GM21619 (cell line): ENCODE measurements at regions not wholly inside any gene's neighbourhood (a gene's known extent, or its start where the extent isn't known, plus 50 kb on each side); places are given as distances from the start of the nearest gene placed in this dataset.

Source experiments
- ATAC-seq: cut with Tn5 transposase; IDR thresholded peaks from one replicate; pipeline ENCODE4 v1.9.1; 2021; ENCODE audit not compliant: unreplicated experiment

DNA sequence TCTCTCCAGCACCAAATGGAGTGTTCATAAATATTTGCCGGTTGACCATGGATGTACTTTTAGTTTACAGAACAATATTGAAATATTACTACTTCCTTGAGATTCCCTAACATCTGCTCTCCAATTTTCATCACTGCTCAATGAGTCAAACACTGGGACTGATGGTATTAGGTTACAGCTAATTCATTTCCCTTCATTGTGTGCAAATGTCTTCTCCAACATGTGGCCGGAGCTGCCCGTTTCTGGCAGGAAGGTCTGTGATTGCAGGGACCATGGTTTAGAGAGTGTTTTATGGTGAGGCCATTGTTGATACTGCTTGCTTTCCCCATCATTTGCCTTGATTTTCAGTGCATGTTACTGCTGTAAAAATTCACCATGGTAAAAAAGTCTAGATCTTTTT, 209.3 kb downstream of the HS3ST3B1 start:
- ATAC-seq: no peak

DNA sequence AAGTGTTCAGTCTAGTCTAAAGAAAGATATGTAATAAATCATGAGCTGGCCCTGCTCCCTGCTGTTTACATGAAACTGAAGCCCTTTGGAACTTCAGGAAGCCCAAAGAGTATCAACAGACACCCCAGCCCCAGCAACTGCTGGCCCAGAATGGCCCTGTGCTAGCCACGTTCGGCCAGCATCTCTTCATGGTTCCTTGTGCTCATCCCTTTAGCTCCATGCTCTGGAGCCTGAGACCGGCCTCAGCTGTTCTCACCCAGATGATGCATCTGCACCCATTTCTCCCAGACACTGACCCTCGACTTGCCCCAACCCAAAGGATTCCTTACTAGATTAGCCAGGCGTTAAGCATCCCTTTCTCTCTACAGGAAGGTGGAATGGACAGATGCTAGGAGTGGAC, 207.3 kb downstream of the HS3ST3B1 start:
- no peak for ATAC-seq

DNA sequence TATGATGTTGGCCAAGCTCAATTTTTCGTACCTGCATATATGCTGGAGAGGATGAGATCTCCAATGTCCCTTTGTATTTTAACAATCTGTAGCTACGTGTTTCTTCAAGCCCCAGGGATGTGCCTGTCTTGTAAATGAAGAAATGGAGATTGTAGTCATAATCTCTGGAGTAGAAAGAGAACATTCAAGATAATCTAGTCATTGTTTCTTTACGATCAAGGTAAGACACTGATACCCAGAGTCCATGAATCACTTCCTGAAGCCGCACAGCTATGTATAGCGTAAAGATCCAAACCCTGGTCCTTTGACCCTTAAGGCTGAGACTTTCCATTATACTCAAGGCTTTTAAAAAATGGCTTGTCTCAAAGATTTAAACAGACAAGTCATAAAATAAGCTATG, 205.5 kb downstream of the HS3ST3B1 start:
- no peak for ATAC-seq

DNA sequence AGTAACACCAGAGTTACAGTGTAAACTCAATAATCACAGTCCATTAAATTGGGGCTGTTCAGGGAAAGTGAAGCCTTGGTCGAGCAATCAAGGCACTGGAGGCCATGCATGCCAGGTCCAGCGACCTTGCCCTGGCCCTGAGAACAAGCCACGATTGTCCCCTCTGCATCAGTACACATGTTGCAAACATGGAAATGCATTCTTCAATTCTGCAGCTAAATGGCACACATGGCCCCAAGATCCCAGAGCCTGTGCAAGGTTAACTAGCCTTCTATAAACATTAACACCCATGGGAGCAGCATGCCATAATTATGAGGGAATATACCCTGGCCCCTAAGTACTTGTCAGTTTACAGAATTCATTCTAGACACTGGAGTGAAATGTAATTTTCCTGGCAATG, 204.7 kb downstream of the HS3ST3B1 start:
- no peak for ATAC-seq

DNA sequence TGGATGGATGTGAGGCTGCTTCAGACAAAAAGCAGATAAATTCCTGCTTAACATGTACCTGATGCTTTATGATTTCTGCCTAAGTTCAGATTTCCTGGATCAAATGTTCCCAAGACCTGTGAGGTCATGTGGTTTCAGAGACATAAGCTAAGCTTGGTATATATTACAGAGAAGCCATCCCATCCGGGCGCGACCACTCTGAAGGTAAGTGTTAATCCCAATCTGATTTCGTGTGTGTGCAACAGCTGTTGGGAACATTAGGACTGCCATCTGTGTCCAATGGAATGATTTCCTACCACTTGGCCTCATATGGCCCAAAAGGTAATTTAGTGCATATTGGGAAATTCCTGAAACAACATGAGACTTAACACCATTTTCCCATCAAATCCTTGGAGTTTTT, 199.1 kb downstream of the HS3ST3B1 start:
- no peak for ATAC-seq

DNA sequence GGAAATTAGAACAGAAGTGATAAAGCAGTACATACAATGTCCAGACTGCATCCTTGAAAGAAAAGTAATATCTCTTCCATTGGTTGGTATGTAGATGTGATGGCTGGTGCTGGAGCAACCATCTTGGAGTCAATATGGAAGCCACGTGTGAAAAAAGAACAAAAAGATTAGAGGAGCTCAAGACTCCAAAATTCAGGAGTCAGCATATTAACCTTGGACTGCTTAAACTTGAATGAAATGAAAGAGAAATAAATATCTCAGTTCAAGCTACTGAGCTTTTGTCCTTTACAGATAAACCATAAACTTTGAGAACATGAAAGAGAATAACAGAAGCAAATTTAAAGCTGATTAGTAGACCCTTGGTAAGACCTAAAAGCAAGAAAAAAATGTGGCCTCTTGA, 197.9 kb downstream of the HS3ST3B1 start:
- ATAC-seq: no peak

DNA sequence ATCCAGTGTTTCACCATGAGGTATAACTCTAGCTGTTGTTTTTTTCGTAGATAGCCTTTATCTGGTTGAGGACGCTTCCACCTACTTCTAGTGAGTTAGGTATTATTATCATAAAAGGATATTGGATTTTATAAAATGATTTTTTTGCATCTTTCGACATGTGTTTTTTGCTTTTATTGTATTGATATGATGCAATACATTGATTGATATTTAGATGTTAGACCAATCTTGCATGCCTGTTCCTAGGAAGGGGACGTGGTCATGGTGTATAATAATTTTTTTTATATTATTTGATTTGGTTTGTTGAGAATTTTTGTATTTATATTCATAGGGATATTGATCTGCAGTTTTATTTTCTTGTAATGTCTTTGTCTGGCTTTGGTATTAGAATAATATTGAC, 193.3 kb downstream of the HS3ST3B1 start:
- ATAC-seq: no peak

DNA sequence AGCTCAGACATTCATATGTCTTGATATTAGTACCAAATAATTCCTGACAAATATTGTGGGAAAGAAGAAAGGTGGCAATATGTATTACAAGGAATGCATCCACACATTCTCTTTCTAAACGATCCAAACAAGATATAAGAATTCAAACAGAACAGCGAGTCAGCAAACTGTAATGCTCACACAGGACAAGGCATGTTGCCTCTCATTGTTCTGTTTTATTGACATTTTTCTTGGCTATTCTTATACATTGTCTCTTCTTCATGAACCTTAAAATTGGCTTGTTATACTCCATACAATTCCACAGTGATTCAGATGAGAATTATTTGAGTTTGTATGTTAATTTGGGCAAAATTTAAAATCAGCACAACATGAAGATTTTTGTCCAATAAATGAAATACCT, 189.1 kb downstream of the HS3ST3B1 start:
- ATAC-seq: no peak

DNA sequence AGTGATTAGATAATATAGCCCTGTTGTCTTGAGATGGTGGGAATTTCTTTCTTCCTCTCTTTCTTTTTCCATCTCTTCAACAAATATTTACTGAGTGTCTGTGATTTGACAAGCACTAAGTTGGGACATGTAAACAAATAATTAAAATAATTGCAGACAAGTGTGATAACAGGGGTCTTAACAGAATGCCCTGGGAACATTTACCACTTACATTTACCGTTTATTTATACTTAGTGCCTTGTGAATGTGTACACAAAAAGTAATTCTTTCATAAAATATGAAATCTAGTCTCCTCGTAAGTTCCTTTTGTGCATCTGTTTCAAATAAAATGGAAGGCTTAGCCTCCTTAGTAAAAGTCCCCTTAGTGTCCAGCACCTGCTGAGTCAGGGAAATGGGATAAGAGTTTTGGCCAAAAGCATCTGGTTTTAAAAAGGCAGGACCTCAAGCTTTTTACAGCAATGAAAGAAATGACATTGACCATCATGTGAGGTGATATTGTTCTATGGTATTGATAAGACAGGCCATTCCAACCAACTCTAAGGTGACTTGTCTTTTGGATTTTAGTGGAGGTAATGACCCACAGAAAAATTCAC, 188.2 kb downstream of the HS3ST3B1 start:
- ATAC-seq: no peak

DNA sequence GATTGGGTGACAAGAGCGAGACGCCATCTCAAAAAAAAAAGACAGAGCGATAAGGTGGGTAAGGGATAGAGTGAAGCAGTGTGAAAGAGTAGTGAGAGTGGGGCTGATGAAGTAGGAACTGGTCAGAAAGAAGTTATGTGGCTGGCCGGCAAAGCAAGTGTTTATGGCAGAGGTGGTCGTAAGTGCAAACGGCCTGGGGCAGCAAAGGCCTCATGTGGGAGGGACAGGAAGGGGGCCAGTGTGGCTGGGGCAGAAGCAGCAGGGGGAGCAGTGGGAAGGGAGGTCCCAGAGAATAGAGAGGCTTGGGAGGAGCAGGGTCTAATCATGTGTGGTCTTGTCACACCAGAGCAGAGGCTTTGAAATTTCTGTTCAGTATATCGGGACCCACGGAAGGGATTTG, 186.2 kb downstream of the HS3ST3B1 start:
- ATAC-seq: no peak

DNA sequence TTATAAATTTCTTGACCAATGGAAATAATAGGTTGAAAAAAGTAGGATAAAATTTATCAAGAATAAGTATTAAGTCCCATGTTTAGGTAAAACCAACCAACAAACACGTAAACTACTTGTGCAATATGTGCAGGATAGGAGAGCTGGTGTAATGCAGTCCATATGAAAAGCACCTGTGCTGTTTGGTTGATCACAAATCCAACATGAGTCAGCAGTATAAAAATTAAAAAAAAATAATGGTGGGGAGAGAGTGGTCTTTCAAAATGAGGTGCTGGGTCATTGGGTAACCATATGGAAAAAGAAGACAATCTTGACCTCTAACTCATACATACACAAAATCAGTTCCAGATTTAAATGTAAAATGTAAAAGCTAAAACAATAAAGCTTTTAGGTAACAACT, 181.8 kb downstream of the HS3ST3B1 start:
- ATAC-seq: no peak

DNA sequence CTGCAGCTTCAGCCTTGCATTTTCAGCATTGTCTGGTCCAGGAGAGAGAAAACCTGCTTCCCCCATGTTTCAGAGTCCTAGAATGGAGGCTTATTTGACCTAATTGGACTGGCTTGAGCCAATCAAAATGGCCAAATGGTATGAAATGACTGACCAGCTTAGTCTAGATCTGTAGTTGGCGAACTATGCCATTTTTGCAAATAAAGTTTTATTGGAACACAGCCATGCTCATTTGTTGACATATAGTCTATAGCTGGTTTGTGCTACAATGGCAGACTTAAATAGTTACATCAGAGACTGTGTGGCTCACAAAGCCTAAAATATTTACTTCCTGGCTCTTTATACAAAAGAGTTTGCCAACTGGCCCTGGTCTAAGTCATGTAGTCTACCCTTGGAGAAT, 180.8 kb downstream of the HS3ST3B1 start:
- no peak for ATAC-seq

DNA sequence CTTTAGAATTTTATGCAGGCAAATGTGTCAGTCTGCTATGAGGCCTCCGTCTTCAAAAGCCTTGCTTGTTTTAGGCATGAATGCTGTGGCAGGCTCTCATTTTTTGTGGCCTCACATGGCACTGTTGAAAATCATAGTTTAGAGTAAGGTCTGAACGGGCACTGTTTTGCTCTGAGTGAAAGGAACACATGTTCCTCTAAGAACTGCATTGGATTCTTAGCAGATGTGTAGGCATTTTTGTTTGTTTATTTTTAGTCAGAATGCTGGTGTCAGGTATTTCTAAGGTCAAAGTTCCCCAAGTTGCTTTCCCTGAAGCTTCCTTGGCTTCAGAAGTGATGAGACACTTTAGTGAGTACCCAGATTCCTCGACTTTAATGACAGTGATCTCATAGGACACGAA, 173.7 kb downstream of the HS3ST3B1 start:
- no peak for ATAC-seq

DNA sequence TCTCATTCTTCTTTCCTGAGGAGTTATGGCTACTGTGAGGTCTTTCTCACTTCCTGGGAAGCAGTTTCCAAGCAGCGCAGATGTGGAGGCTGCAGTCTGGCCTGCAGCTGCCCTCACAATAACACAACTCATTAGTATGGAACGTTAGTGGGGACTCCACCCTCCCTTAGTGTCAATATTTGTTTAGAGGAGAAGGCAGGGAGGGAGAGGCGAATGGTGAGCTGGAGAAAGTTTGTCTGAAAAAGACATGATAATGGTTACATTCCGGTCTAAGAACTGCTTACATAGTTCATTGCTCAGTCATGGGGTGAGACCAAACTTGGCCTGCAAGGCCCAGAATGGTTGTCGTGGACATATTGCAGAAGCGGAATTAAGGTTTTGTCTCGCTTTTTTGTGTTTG, 170.2 kb downstream of the HS3ST3B1 start:
- no peak for ATAC-seq

DNA sequence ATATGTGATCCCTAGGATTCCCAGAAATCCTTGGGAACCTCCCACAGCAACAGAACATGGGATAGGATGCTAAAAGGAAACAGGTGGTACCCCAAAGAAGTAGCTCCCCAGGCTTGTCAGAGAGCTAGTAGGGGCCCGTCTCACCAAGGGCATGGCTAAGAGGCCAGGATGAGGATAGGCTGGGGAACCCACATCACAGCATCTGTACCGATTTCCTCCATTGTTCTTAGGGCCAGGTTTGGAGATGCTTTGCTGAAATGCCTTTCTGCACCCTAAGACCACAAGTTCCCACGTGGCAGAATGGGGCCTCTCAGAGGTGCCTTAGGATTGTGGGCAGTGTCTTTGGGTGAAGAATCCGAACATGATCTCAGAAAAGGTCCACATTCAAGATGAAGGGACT, 169.5 kb downstream of the HS3ST3B1 start:
- no peak for ATAC-seq

DNA sequence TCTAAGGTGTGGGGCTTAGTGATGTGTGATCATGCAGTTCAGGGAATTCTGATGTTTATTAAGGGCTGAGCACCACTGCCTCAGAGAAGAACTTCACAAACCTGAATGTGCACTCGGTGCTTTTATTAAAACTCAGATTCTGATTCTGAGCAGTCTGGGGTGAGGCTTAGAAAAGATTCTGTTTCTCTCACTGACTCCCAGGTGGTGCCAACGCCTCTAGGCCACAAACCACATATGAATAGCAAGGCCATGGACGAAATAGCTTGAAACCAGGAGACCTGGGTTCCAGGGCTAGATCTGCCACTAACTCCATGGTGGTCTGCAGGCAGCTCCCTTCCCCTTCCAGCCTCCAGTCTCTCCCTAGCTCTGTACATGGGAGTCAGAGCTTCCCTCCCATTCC, 169.1 kb downstream of the HS3ST3B1 start:
- no peak for ATAC-seq

DNA sequence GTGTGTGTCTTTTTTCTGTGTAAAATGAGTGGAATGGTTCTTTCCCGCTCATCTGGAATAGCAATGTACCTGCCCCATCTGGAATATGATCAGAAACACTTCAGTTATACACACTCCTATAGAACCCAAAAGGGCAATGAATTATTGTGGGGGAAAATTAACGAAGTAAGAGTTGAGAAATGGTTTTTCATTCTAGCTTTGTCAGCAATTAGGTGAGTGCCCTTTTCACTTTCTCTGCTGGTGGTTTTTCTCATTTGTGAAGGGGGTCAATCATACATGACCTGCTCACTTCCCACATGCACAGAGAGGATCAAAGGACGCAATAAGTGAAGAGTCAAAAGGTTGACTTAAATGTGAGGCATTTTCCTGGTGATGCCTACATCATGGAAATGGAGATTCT, 168.0 kb downstream of the HS3ST3B1 start:
- no peak for ATAC-seq

DNA sequence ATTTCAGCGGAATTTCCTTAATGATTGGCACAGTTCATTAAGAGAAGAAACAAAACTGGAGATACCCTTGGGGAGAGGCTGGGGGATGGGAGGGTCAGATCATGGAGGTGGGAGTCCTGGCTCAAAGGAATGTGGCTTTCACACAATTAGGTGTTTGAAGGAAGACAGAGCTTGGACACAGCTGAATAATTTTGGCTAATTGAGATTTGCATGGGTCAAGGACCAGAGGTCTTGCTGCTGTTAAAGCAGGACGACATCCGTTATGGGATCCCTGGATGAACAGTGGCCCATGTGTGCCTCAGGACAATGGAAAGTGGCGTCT, 160.3 kb downstream of the HS3ST3B1 start:
- no peak for ATAC-seq

DNA sequence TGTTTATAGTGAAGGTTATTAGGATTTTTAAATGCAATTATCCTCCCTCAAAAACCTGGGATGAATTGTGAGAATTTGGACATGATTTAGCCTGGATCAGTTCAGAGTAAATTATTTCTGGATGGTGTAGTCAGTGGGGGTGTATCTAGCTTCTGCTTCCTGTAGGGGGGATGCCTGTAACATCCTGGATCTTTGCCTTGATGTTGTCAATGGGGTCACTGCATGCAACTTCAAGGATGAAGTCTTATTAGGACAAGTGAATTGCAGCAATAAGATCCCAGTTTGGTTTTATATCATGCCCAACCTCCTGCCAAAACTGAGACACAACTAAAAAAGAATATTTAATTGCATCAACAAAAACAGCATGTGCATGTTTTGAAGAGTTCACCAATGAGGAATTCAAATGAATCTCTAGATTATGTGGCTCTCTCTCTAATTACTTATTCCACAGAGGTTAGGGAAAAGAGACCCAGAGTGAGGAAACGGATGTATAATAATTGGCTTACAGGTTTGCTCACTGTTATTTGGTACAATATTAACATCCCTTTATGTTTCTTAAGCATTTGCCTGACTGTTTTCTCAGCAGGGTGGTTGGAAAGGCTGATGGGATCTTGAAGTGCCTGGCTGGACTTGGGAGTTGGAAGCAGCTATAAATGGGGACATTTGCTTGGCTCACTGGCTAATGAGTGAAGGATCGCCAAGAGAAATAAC, 159.8 kb downstream of the HS3ST3B1 start:
- ATAC-seq: no peak

DNA sequence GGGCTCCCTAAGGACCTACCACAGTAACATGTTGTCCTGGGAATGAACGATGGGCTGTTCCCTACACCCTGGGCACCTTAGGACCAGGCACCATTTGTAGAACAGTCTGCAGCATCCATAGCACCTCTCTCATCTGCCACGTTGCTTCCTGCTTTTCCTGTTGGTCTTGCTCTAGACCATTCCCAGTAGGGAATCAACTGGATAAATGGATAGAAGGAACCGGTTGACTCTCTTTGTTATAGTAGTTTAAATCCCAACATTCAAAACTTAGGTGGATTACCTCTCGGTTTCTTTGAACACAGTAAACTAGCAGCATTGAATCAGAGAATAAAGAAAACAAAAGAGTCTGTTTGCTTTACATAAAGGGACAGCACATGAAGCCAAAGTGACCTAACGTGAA, 159.1 kb downstream of the HS3ST3B1 start:
- no peak for ATAC-seq

DNA sequence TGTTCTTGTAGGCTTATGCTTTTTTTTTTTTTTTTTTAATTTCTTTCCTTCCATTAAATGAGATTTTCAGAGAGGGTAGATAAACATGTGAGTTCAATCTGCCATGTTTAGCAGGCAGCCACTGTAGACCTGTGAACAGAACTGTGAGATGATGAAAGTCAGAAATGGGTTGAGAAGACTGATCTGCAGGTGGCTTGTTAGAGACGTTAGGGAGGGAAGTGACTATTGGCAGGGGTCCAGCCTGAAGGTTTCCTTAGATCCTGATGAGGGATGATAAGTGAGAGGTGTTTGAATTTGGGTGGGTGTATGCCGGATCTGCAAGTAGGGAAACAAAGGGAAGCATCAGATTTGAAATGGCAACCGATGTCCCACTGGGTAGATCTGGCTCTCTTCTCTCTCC, 157.8 kb downstream of the HS3ST3B1 start:
- ATAC-seq: no peak

DNA sequence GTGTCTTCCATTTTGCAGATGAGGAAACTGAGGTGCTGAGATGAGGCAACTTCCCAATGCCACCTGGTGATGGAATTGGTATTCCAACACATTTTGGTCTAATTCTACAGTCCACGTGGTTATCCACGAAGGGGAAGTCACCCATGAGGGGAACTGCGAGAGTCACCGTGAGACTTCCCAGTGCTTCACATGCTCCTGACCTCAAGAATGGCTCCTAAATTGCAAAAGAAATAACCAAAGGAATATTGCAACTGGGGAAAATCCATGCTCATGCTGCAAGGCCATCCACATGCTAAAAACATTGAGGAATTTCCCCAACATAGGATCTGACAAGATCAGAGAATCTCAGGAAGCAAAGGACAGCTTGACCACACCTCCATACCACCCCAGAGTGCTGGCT, 153.9 kb downstream of the HS3ST3B1 start:
- ATAC-seq: no peak

DNA sequence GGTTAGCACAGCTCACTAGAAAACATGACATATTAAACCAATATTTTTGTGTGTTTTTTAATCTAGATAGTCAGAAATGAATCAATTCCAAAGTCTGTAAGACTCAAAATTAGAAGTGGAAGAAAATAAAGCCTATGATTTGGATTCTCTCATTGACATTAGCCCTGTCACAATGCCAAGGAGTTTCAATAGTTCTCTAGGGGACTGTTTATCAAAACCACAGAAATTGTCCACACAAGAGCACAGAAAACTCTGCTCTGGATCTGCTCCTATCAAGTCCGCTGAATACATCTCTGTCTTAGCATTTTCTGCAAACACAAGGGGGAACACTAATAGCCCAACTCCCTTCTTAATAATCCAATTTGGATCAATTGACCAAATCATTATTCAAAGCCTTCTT, 152.0 kb downstream of the HS3ST3B1 start:
- no peak for ATAC-seq
